HG02973 (cell line): ENCODE measurements at regions not wholly inside any gene's neighbourhood (a gene's known extent, or its start where the extent isn't known, plus 50 kb on each side); places are given as distances from the start of the nearest gene placed in this dataset.
"Not testable (repeated sequence)": the region's sequence is repeated elsewhere in the genome, so short reads cannot be mapped to it uniquely, and the experiment has no call there.

Source experiments
- ATAC-seq: cut with Tn5 transposase; IDR thresholded peaks from one replicate; pipeline ENCODE4 v1.9.1; 2021; ENCODE audit warnings: moderate library complexity; ENCODE audit not compliant: unreplicated experiment

DNA sequence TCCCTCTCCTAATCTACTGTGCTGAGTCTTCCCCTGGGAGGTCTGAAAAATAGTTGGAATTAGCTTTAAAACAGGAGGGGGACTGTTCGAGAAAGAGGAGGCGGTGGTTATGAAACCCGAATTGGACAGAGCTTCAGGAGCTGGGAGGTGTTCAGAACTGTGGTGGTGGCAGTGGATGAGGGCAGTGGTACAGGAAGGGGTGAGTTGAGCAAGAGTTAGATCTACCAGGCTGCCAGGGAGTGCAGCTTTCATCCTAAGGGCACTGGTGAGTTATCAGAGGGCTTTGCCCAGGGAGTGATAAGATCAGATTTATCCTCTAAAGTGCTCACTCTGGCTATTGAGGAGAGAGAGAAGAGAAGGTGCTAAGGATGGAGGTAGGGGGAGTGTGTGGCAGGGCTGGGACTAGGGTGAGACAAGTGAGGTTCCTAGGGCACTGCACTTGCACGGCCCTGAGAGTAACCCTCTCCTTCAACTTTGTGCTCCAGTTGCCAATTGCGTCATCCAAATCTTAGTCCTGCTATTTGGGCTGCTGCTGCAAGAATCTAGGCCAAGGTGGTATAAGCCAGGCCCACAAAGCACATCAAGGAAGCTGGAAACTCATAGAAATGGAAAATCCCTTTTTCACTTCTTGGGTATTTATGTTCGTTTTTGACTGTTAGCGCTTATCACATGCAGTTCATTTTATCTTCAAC lies 540.3 kb downstream of the XYLT1 start:
- ATAC-seq = no peak

DNA sequence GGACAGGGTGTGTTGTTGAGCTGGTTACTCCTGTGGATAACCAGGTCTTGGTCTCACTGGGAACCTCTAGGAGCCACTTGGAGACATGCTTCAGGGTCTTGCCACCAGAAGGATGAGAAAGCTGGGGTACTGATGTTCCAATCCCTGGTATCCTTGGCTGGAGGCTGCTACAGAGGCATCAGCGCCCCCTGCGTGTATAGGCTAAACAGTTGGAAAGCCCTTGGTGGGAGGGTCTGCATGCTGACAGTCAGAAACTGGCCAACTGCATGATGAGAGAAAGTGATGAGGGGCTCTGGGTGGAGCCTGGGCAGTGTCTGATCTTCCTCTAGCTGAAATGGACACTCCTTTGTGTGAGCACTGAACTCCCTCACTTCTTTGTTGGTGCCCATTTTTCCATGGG lies 536.9 kb downstream of the XYLT1 start:
- ATAC-seq = no peak

GRCh38 chr16:16934660-16935059 lies 536.1 kb downstream of the XYLT1 start:
- ATAC-seq = no peak

- ATAC-seq = not testable (repeated sequence)
Observed at GRCh38 chr16:16935909-16936308, 534.9 kb downstream of the XYLT1 start.

GRCh38 chr16:16937576-16937975 lies 533.2 kb downstream of the XYLT1 start:
- ATAC-seq = no peak

GRCh38 chr16:16938009-16938408 lies 532.8 kb downstream of the XYLT1 start:
- no peak for ATAC-seq

DNA sequence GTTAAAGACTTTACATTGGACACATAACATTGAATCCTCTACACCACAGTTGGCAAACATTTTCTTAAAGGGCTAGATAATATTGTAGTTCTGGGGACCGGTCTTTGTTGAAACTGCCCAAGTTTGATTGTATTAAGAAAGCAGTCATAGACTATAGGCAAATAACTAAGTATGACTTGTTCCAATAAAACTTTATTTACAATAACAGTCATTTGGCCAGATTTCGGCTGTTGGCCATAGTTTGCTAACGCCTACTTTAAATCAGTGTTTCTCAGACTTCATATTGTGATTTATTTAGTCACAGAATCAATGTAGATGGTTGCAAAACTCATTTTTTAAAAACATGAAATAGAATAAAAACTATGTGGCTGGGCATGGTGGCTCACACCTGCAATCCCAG lies 531.8 kb downstream of the XYLT1 start:
- ATAC-seq = no peak

DNA sequence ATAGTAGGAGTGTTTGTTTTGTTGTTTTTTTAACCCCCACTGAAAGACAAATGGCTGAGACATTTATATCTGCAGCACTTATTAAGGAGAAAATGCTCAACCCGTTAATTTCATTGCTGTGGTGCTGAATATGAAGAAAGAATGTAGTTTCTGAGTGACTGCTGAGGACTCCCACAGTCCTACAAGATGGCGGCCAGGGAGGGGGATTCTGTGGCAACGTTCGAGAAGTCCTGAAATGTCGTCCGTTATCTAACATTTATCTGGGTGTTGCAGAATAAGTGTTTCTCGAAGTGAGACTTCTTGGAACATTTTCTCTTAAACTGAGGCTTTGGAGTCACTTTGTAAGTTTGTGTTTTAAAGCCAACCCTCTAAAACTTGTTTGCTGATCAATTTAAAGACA lies 530.4 kb downstream of the XYLT1 start:
- no peak for ATAC-seq

DNA sequence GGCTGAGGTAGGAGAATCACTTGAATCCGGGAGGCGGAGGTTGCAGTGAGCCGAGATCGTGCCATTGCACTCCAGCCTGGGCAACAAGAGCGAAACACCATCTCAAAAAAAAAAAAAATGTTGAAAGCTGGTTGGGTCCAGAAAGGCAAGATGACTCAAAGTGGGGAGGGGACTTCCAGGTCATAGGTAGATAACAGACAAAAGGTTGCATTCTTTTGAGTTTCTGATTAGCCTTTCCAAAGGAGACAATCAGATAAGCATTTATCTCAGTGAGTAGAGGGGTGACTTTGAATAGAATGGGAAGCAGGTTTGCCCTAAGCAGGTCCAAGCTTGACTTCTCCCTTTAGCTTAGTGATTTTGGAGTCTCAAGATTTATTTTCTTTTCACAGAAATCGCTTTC lies 527.9 kb downstream of the XYLT1 start:
- not testable (repeated sequence) for ATAC-seq

GRCh38 chr16:16945207-16945606 lies 525.6 kb downstream of the XYLT1 start:
- ATAC-seq = no peak

- ATAC-seq = no peak
Observed at GRCh38 chr16:16956376-16956775, 514.4 kb downstream of the XYLT1 start.

GRCh38 chr16:16960785-16961184 lies 510.0 kb downstream of the XYLT1 start:
- ATAC-seq = no peak

- no peak for ATAC-seq
Observed at GRCh38 chr16:16966439-16966838, 504.3 kb downstream of the XYLT1 start.

- ATAC-seq = no peak
Observed at GRCh38 chr16:16971042-16971441, 499.7 kb downstream of the XYLT1 start.

- no peak for ATAC-seq
Observed at GRCh38 chr16:16972831-16973230, 497.9 kb downstream of the XYLT1 start.

DNA sequence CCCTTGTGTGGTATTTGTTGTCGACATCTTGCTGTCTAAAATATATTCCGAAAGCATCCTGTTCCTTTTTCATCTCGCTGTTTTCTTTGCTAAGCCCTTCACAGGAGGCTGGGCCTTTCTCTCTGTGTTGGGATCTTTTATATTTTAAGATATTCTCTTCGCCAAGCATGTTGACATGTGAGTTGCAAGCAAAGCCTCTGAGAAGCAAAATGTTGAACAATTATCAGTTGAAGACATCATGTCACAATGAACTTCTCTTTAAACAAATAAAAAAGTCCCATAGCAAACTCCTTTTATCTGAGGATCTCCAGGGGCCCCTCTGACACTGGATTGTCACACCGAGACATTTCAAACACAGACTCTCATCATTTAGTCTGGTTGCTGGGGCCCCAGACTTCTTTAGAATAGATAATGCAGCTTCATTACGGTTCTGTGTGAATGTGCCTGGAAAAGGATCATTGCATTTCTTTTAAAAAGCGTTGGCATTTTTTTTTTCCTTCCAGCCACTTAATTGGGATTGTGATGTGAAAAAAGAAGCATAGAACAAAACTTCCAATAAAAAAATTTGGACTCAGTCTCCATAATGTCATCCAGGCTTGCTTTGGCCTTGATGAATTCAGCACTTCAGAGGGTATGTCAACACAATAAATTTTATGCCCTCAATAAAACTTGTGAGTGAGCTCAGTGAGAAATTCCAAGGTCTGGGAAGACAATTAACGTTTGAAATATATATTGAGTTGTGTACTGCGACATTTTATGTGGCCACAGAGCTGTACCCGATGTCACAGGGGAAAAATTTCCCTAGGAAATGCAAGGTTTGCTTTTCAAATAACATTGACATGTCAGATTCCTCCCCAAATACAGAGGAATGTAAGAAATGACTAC lies 496.8 kb downstream of the XYLT1 start:
- ATAC-seq = no peak

- ATAC-seq = no peak
Observed at GRCh38 chr16:16982614-16983013, 488.1 kb downstream of the XYLT1 start.

DNA sequence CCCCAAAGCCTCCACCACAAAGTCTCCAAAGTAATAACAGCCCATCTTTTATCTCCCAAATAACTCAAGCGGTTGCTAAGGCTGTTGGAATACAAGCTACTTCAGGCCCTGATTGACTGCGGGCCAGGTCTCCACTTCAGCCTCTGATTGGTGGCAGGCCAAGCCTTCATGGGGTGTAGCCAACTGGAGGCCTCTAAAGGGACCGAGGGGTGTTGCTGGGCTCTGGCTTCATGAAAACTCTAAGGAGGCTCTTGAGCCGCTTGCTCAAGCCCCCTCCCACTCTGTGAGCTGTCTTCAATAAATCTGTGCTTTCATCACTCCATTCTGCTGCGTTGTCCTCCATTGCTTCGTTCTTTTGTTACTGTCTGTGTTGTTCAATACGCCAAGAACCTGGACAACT lies 487.2 kb downstream of the XYLT1 start:
- ATAC-seq = no peak

DNA sequence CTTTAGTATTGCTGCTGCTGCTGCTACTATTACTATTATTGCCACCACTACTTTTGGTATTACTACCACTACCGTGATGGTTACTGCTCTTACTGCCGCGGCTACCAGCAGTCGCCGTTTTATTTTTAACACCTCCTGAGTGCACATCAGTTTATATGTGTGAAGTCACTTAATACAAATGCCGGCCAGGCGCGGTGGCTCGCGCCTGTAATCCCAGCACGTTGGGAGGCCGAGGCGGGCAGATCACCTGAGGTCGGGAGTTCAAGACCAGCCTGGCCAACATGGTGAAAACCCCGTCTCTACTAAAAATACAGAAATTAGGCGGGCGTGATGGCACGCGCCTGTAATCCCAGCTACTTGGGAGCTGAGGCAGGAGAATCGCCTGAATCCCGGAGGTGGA lies 486.7 kb downstream of the XYLT1 start:
- not testable (repeated sequence) for ATAC-seq

- no peak for ATAC-seq
Observed at GRCh38 chr16:16985707-16986106, 485.1 kb downstream of the XYLT1 start.

DNA sequence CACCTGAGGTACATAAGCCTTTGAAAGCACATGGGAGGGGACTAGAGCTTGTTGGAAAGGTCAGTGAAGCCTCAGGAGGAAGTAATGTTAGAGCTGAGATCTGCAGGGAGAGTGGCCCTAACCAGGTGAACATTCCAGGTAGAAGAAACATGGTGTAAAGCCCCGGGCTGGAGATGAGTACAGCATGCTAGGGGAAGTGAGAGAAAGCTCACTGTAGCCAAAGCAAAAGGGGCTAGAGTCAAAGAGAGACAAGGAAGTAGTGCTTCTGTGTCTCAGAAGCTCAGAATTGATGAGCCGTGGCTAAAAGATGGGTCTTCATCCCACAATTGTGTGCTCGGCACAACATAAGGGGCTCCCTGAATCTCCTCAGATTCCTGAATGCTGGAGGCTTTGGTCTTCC lies 481.8 kb downstream of the XYLT1 start:
- ATAC-seq = no peak

GRCh38 chr16:16989368-16989767 lies 481.4 kb downstream of the XYLT1 start:
- ATAC-seq = no peak
